HepG2 (cell line): ENCODE measurements at regions not wholly inside any gene's neighbourhood (a gene's known extent, or its start where the extent isn't known, plus 50 kb on each side); places are given as distances from the start of the nearest gene placed in this dataset.

Experiments used
- ATAC-seq: fragments of 200-7000 bp; cut with Tn5 transposase; 3 replicates; pipeline ENCODE4 v1.9.1; 2020; ENCODE audit warnings: mild to moderate bottlenecking, moderate library complexity
- BruUV-seq: library from RNA; stranded (reverse); fragments of 400-500 nt; replicated peaks from 2 replicates; lab custom pipeline; 2021; lab: Mats Ljungman, UMichigan
- CTCF ChIA-PET: fragments of 300-600 bp; formaldehyde crosslinking; extraction: SDS; loops from one replicate; lab custom pipeline; 2021; ENCODE audit warnings: low total read pairs, inconsistent platforms, low intra/inter-chr PET ratio; lab: Yijun Ruan, JAX
- POLR2A ChIA-PET: fragments of 350-600 bp; sonication (Branson Sonifier 250); formaldehyde crosslinking; loops from one replicate; lab custom pipeline; 2020; ENCODE audit warnings: antibody characterized with exemption, inconsistent platforms; lab: Yijun Ruan, JAX
- DNase-seq: peaks from one replicate; pipeline ENCODE4 v3.0.0-alpha.2; 2015; ENCODE audit warnings: low spot score
- FAIRE-seq: peaks from 3 replicates; lab custom pipeline; 2011; peaks lifted over from hg19 to GRCh38; lab: Jason Lieb, UNC
- H2AFZ ChIP-seq: one replicate; pipeline ENCODE4 v1.6.1; 2011; ENCODE audit warnings: low read length, inconsistent platforms
- H3K27ac ChIP-seq: fragments of 300-600 bp; 3 replicates; pipeline ENCODE4 v1.8.0; 2011; ENCODE audit warnings: mixed run types, mild to moderate bottlenecking, mixed read lengths, low read length, inconsistent platforms; ENCODE audit not compliant: insufficient read depth; ENCODE audit errors: extremely low read length
- H3K27me3 ChIP-seq, 2 experiments: fragments of 200-600 bp in 1 of 2; 2 replicates in 1 of 2; 3 replicates in 1 of 2; pipeline versions ENCODE4 v1.6.0 to v1.8.0; 2011; ENCODE audit warnings: low read length in 2 of 2, mild to moderate bottlenecking in 2 of 2, moderate library complexity in 2 of 2, inconsistent platforms in 1 of 2; ENCODE audit not compliant: insufficient read depth in 2 of 2, control insufficient read depth in 1 of 2
- H3K36me3 ChIP-seq, 2 experiments: fragments of 200-600 bp in 1 of 2; replicated peaks in 1 of 2; 2 replicates in 1 of 2; 3 replicates in 1 of 2; pipeline versions ENCODE4 v1.5.1 to v1.8.0; 2011; ENCODE audit warnings: low read length in 2 of 2, inconsistent platforms in 1 of 2; ENCODE audit not compliant: insufficient read depth in 2 of 2, control insufficient read depth in 1 of 2
- H3K4me1 ChIP-seq: 2 replicates; pipeline ENCODE4 v1.5.1; 2012; ENCODE audit warnings: low read length, inconsistent platforms; ENCODE audit not compliant: insufficient read depth
- H3K4me2 ChIP-seq: 2 replicates; pipeline ENCODE4 v1.6.0; 2011; ENCODE audit warnings: low read depth, low read length, inconsistent platforms
- H3K4me3 ChIP-seq, 3 experiments: fragments of 200-600 bp in 1 of 3; sonication (generic), shearing (Covaris generic) in 1 of 3; replicated peaks in 1 of 3; 2 replicates each; pipeline ENCODE4 v1.5.1; 2011 to 2016; ENCODE audit warnings: low read length in 3 of 3, inconsistent platforms in 2 of 3, low read depth in 2 of 3, mild to moderate bottlenecking in 2 of 3, control low read depth in 1 of 3, mixed read lengths in 1 of 3; ENCODE audit not compliant: insufficient read depth in 1 of 3
- H3K79me2 ChIP-seq: one replicate; pipeline ENCODE4 v1.6.1; 2011; ENCODE audit warnings: low read length, inconsistent platforms; ENCODE audit not compliant: insufficient read depth
- H3K9ac ChIP-seq: 2 replicates; pipeline ENCODE4 v1.6.0; 2011; ENCODE audit warnings: mild to moderate bottlenecking, low read depth, low read length, inconsistent platforms; ENCODE audit not compliant: insufficient read depth
- H3K9me3 ChIP-seq: 2 replicates; pipeline ENCODE4 v1.5.1; 2012; ENCODE audit warnings: mild to moderate bottlenecking, low read length
- H4K20me1 ChIP-seq: 2 replicates; pipeline ENCODE4 v1.6.0; 2011; ENCODE audit warnings: inconsistent platforms, mild to moderate bottlenecking, low read length, moderate library complexity; ENCODE audit not compliant: insufficient read depth
- CEBPG ChIP-seq: IDR thresholded peaks from 2 replicates; pipeline ENCODE4 v1.6.1; 2016
- POGK ChIP-seq: sonication (generic); formaldehyde crosslinking; conservative IDR thresholded peaks from 2 replicates; pipeline ENCODE4 v1.8.0; 2022; ENCODE audit warnings: mild to moderate bottlenecking, moderate library complexity, missing genetic modification reagents
- TIGD3 ChIP-seq: sonication (generic); formaldehyde crosslinking; IDR thresholded peaks from 2 replicates; pipeline ENCODE4 v1.5.1; 2020; ENCODE audit warnings: mild to moderate bottlenecking, missing genetic modification reagents, borderline replicate concordance
- ZBTB26 ChIP-seq: IDR thresholded peaks from 2 replicates; pipeline ENCODE4 v1.6.1; 2016; ENCODE audit warnings: missing compliant biosample characterization, missing genetic modification reagents, borderline replicate concordance
- ZNF160 ChIP-seq: sonication (generic); formaldehyde crosslinking; IDR thresholded peaks from 2 replicates; pipeline ENCODE4 v1.8.0; 2022; ENCODE audit warnings: mild to moderate bottlenecking, inconsistent platforms, missing genetic modification reagents
- ZNF318 ChIP-seq: sonication (generic); formaldehyde crosslinking; IDR thresholded peaks from 2 replicates; pipeline ENCODE4 v1.4.0; 2020; ENCODE audit warnings: mild to moderate bottlenecking, missing genetic modification reagents
- ZNF350 ChIP-seq: sonication (generic); formaldehyde crosslinking; IDR thresholded peaks from 2 replicates; pipeline ENCODE4 v1.4.0; 2020; ENCODE audit warnings: mild to moderate bottlenecking, low read depth, missing genetic modification reagents, borderline replicate concordance
- ZNF629 ChIP-seq: sonication (generic); formaldehyde crosslinking; conservative IDR thresholded peaks from 2 replicates; pipeline ENCODE4 v1.5.0; 2020; ENCODE audit warnings: missing genetic modification reagents
- ZNF788 ChIP-seq: sonication (generic); formaldehyde crosslinking; IDR thresholded peaks from 2 replicates; pipeline ENCODE4 v1.5.0; 2020; ENCODE audit warnings: mild to moderate bottlenecking, missing genetic modification reagents, borderline replicate concordance
- WGBS: methylation state at CpG from one replicate; pipeline ENCODE4 v1.1.6; 2017; ENCODE audit warnings: low lambda C conversion rate; 5-methylcytosine and 5-hydroxymethylcytosine counted together
- in situ Hi-C: cut with HindIII; loops from 2 replicates; pipeline ENCODE4 v1.10.0; 2017; ENCODE audit warnings: low pct_unique_long_range_greater_than_20kb; ENCODE audit not compliant: extremely low pct_ligation_motif_present
- intact Hi-C: fragments of 100-400 bp; cut with micrococcal nuclease; formaldehyde crosslinking; loops from one replicate; pipeline ENCODE4 v1.10.0; 2022; ENCODE audit not compliant: unreplicated experiment

GRCh38 chr20:24411834-24412216 is 57.6 kb upstream of the SYNDIG1 start (continued):
- TF ChIP-seq CEBPG (no peak), ZNF160 (CRISPR knock-in tag) (no peak), ZNF350 (no peak)

- in situ Hi-C loops (no loop called here), intact Hi-C loops (no loop called here)
- ATAC-seq (no peak), FAIRE-seq (no peak), DNase-seq (no peak)
- no peaks in the 10 kb centered on the region for H3K36me3 ChIP-seq
- H3K4me2 ChIP-seq, result no peak overlapping the region
- no peak overlapping the region for H3K27ac ChIP-seq
- ChIA-PET POLR2A (no interaction called here), CTCF (no interaction called here)
- H3K27me3 ChIP-seq, result no peaks in the 10 kb centered on the region
- peaks cover 35% of the 10 kb centered on the region for H3K9me3 ChIP-seq
- no peaks in the 10 kb centered on the region for H4K20me1 ChIP-seq
- H3K4me3 ChIP-seq, result no peak overlapping the region
- H3K79me2 ChIP-seq, result no peaks in the 10 kb centered on the region
- H3K4me1 ChIP-seq, result no peaks in the 10 kb centered on the region
- H2AFZ ChIP-seq, result no peak overlapping the region
- WGBS, result 37% methylated on average over 17 of the region's 17 CpGs
- BruUV-seq, result no TSS peak
- no peak overlapping the region for H3K9ac ChIP-seq
- TF ChIP-seq ZBTB26 (no peak), ZNF629 (CRISPR knock-in tag) (no peak), TIGD3 (CRISPR knock-in tag) (no peak), ZNF788 (CRISPR knock-in tag) (no peak), POGK (CRISPR knock-in tag) (no peak), ZNF318 (CRISPR knock-in tag) (no peak)
These were observed 58.2 kb upstream of the SYNDIG1 start for GRCh38 chr20:24411003-24411833.
